ENCODE measurements at regions not wholly inside any gene's neighbourhood (a gene's known extent, or its start where the extent isn't known, plus 50 kb on each side); places are given as distances from the start of the nearest gene placed in this dataset.

GRCh38 chr5:164048359-164048926, 543.0 kb downstream of the MAT2B start:
- ATAC-seq (ENCODE audit: low read depth) (no peak), DNase-seq (no peak)
- POLR2A ChIA-PET, result no interaction called here
- no peak overlapping the region for H3K27ac Mint-ChIP-seq
- no peaks in the 10 kb centered on the region for H3K4me1 Mint-ChIP-seq
- H3K27me3 Mint-ChIP-seq, result no peaks in the 10 kb centered on the region
- H3K4me3 Mint-ChIP-seq, result no peak overlapping the region
- no peaks in the 10 kb centered on the region for H3K9me3 Mint-ChIP-seq
- H3K36me3 Mint-ChIP-seq, result no peaks in the 10 kb centered on the region

GRCh38 chr5:164051745-164052144, 546.3 kb downstream of the MAT2B start:
- peaks cover 2% of the 10 kb centered on the region for H3K9me3 Mint-ChIP-seq
- no peak overlapping the region for H3K4me3 Mint-ChIP-seq
- no peaks in the 10 kb centered on the region for H3K4me1 Mint-ChIP-seq
- no peak for ATAC-seq (ENCODE audit: low read depth)
- no peak for DNase-seq
- POLR2A ChIA-PET, result no interaction called here
- H3K27ac Mint-ChIP-seq, result no peak overlapping the region
- H3K27me3 Mint-ChIP-seq, result no peaks in the 10 kb centered on the region
- no peaks in the 10 kb centered on the region for H3K36me3 Mint-ChIP-seq

- no peaks in the 10 kb centered on the region for H3K27me3 Mint-ChIP-seq
- peaks cover 2% of the 10 kb centered on the region for H3K9me3 Mint-ChIP-seq
- H3K36me3 Mint-ChIP-seq, result no peaks in the 10 kb centered on the region
- H3K4me3 Mint-ChIP-seq, result no peak overlapping the region
- POLR2A ChIA-PET, result no interaction called here
- no peak for ATAC-seq (ENCODE audit: low read depth)
- H3K27ac Mint-ChIP-seq, result no peak overlapping the region
- no peaks in the 10 kb centered on the region for H3K4me1 Mint-ChIP-seq
- DNase-seq, result no peak
Observed at GRCh38 chr5:164052536-164053093, 547.2 kb downstream of the MAT2B start.

- Mint-ChIP-seq H3K4me3 (no peak overlapping the region), H3K27me3 (no peaks in the 10 kb centered on the region), H3K27ac (no peak overlapping the region), H3K4me1 (no peaks in the 10 kb centered on the region), H3K9me3 (peaks cover 2% of the 10 kb centered on the region), H3K36me3 (no peaks in the 10 kb centered on the region)
- POLR2A ChIA-PET, result no interaction called here
- ATAC-seq (ENCODE audit: low read depth), result no peak
- DNase-seq, result no peak
Observed at GRCh38 chr5:164053123-164053522, 547.7 kb downstream of the MAT2B start.

GRCh38 chr5:164054461-164054860, 549.0 kb downstream of the MAT2B start:
- no peak for ATAC-seq (ENCODE audit: low read depth)
- Mint-ChIP-seq H3K4me1 (no peaks in the 10 kb centered on the region), H3K36me3 (no peaks in the 10 kb centered on the region), H3K4me3 (no peak overlapping the region), H3K27ac (no peak overlapping the region), H3K9me3 (peaks cover 2% of the 10 kb centered on the region), H3K27me3 (no peaks in the 10 kb centered on the region)
- POLR2A ChIA-PET, result no interaction called here
- no peak for DNase-seq

GRCh38 chr5:164057121-164057520, 551.7 kb downstream of the MAT2B start:
- POLR2A ChIA-PET, result no interaction called here
- H3K4me3 Mint-ChIP-seq, result no peak overlapping the region
- no peak overlapping the region for H3K27ac Mint-ChIP-seq
- H3K27me3 Mint-ChIP-seq, result no peaks in the 10 kb centered on the region
- ATAC-seq (ENCODE audit: low read depth) (no peak), DNase-seq (no peak)
- no peaks in the 10 kb centered on the region for H3K4me1 Mint-ChIP-seq
- H3K9me3 Mint-ChIP-seq, result peaks cover 2% of the 10 kb centered on the region
- H3K36me3 Mint-ChIP-seq, result no peaks in the 10 kb centered on the region

- Mint-ChIP-seq H3K27me3 (no peaks in the 10 kb centered on the region), H3K9me3 (peaks cover 2% of the 10 kb centered on the region), H3K4me1 (no peaks in the 10 kb centered on the region), H3K36me3 (no peaks in the 10 kb centered on the region), H3K4me3 (no peak overlapping the region), H3K27ac (no peak overlapping the region)
- DNase-seq (no peak), ATAC-seq (ENCODE audit: low read depth) (no peak)
- POLR2A ChIA-PET, result no interaction called here
Observed at GRCh38 chr5:164058621-164059020, 553.2 kb downstream of the MAT2B start.

GRCh38 chr5:164059471-164059870, 554.1 kb downstream of the MAT2B start:
- Mint-ChIP-seq H3K27me3 (no peaks in the 10 kb centered on the region), H3K27ac (no peak overlapping the region), H3K4me3 (no peak overlapping the region), H3K4me1 (no peaks in the 10 kb centered on the region), H3K9me3 (peaks cover 2% of the 10 kb centered on the region), H3K36me3 (no peaks in the 10 kb centered on the region)
- POLR2A ChIA-PET, result no interaction called here
- DNase-seq, result no peak
- no peak for ATAC-seq (ENCODE audit: low read depth)

- Mint-ChIP-seq H3K4me3 (no peak overlapping the region), H3K36me3 (no peaks in the 10 kb centered on the region), H3K4me1 (no peaks in the 10 kb centered on the region), H3K9me3 (no peaks in the 10 kb centered on the region), H3K27ac (no peak overlapping the region), H3K27me3 (no peaks in the 10 kb centered on the region)
- no peak for DNase-seq
- POLR2A ChIA-PET, result no interaction called here
- no peak for ATAC-seq (ENCODE audit: low read depth)
Observed at GRCh38 chr5:164060786-164061355, 555.5 kb downstream of the MAT2B start.

- no peak overlapping the region for H3K4me3 Mint-ChIP-seq
Observed at GRCh38 chr5:164062304-164062703, 556.9 kb downstream of the MAT2B start.

GRCh38 chr5:164065266-164065665, 559.8 kb downstream of the MAT2B start:
- Mint-ChIP-seq H3K27me3 (no peaks in the 10 kb centered on the region), H3K27ac (no peak overlapping the region), H3K4me1 (no peaks in the 10 kb centered on the region), H3K9me3 (no peaks in the 10 kb centered on the region), H3K4me3 (no peak overlapping the region), H3K36me3 (no peaks in the 10 kb centered on the region)
- no peak for ATAC-seq (ENCODE audit: low read depth)
- POLR2A ChIA-PET, result no interaction called here
- no peak for DNase-seq

More at GRCh38 chr5:164062304-164062703, 556.9 kb downstream of the MAT2B start:
- DNase-seq (no peak), ATAC-seq (ENCODE audit: low read depth) (no peak)
- Mint-ChIP-seq H3K27me3 (no peaks in the 10 kb centered on the region), H3K36me3 (no peaks in the 10 kb centered on the region), H3K4me1 (no peaks in the 10 kb centered on the region), H3K27ac (no peak overlapping the region), H3K9me3 (no peaks in the 10 kb centered on the region)
- POLR2A ChIA-PET, result no interaction called here

GRCh38 chr5:164071671-164072070, 566.3 kb downstream of the MAT2B start:
- DNase-seq (no peak), ATAC-seq (ENCODE audit: low read depth) (no peak)
- Mint-ChIP-seq H3K9me3 (no peaks in the 10 kb centered on the region), H3K36me3 (no peaks in the 10 kb centered on the region), H3K27me3 (no peaks in the 10 kb centered on the region), H3K4me1 (no peaks in the 10 kb centered on the region), H3K4me3 (no peak overlapping the region), H3K27ac (no peak overlapping the region)
- POLR2A ChIA-PET, result no interaction called here

GRCh38 chr5:164073081-164073480, 567.7 kb downstream of the MAT2B start:
- POLR2A ChIA-PET, result no interaction called here
- no peaks in the 10 kb centered on the region for H3K4me1 Mint-ChIP-seq
- H3K4me3 Mint-ChIP-seq, result no peak overlapping the region
- DNase-seq (no peak), ATAC-seq (ENCODE audit: low read depth) (no peak)
- H3K9me3 Mint-ChIP-seq, result no peaks in the 10 kb centered on the region
- H3K36me3 Mint-ChIP-seq, result no peaks in the 10 kb centered on the region
- H3K27ac Mint-ChIP-seq, result no peak overlapping the region
- no peaks in the 10 kb centered on the region for H3K27me3 Mint-ChIP-seq

GRCh38 chr5:164076556-164076955, 571.1 kb downstream of the MAT2B start:
- no peak for DNase-seq
- Mint-ChIP-seq H3K36me3 (no peaks in the 10 kb centered on the region), H3K4me3 (no peak overlapping the region), H3K9me3 (no peaks in the 10 kb centered on the region), H3K4me1 (no peaks in the 10 kb centered on the region), H3K27ac (no peak overlapping the region), H3K27me3 (no peaks in the 10 kb centered on the region)
- POLR2A ChIA-PET, result no interaction called here
- ATAC-seq (ENCODE audit: low read depth), result no peak

All from activated naive CD8-positive, alpha-beta T cell treated with anti-CD3 and anti-CD28 coated beads, Interleukin-2, amount 10 ng/mL, durations not matched to agents 7 days and 5 days (primary cell).